ENCODE measurements at regions not wholly inside any gene's neighbourhood (a gene's known extent, or its start where the extent isn't known, plus 50 kb on each side); places are given as distances from the start of the nearest gene placed in this dataset.
"Not testable (repeated sequence)": the region's sequence is repeated elsewhere in the genome, so short reads cannot be mapped to it uniquely, and the experiment has no call there.

DNA sequence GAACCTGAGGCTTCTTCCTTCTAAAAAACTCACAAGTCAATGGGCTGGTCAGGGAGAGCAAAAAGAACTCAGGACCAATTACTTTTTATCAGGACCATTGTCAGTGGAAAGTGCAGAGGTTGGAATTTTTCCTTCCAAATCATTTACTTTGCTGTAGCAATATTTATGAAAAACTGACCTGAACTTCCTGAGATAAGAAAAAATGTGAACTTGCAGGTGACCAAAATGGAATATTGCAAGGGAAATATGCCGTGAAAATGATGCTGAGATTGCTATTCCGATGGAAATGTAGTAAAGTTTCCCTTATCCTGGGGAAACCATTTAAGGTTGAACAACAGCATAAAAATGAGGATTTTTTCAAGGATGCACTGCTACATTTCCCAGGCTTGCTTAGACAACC lies 148.3 kb upstream of the PFKP start:
- no peak for DNase-seq

DNA sequence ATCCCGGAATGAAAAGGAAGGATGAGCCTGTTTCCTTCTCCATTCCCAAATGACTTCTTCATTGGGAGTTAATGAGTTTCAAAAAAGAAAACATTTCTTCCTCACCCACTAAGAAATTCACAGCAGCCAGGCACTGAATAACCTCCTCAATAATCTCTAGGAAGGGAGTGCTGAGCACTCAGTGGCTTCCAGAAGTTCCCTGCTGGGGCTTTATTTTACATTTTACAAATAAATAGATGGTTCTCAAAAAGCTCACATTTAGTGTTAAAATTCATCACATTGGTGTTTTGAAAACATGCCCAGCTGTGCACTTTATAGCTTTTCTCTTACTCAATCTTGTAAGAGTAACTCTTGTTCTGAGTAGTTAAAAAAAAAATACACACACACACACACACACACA lies 148.9 kb upstream of the PFKP start:
- DNase-seq, result no peak

DNA sequence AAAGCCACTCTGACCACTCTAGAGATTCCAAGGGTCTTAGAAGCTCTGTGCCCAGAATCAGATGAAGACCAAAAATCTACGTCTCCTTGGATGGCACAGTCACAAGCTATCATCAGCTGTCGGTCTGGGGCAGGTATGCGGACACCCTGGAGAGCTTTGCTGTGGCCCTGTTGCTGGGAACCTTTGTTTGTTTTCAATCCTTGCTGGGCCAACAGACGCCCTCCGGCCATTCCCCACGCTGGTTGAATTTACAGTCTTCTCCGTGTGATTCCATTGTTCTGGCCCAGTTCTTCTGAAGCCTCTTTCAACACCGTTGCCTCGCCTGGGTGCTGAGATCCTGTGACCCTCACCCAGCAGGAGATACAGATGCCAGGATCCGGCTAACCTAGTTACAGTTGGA lies 149.4 kb upstream of the PFKP start:
- DNase-seq, result no peak

DNA sequence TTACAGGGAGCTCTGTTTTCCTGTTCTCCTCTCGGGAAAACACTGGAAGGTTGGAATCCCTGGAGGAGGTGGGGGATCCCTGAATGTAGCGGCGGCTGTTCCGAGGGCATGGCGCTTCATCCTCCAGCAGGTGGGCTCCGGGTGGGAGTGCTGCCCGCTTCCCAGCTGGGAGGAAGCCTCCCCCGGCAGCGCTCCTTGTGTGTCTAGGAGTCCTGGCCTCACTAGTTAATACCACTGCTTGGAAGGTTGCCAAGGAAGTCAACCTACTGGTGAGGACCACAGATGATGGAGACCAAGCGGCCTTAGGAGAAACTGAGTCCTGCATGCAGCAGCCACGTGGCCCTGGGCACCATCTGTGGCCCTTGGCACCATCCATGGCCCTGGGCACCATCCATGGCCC lies 151.9 kb upstream of the PFKP start:
- no peak for DNase-seq

DNA sequence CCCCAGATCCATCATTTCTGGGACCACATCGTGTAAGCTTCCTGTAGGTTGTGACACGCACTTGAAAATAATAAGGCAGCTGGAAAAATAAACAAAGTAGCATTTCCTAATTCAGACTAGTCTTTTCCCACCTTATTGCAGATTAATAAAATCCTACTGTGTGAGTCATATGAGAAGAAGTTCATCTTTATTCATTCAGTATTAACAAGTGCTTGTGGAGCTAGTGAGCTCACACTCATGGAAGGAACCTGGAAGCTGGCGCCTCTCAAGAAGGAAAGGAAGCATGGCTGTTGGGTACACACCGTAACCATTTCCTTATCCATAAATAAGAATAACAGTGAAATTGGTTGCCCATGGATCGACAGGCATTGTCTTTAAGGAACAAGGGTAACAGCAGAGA lies 152.6 kb upstream of the PFKP start:
- DNase-seq, result no peak

DNA sequence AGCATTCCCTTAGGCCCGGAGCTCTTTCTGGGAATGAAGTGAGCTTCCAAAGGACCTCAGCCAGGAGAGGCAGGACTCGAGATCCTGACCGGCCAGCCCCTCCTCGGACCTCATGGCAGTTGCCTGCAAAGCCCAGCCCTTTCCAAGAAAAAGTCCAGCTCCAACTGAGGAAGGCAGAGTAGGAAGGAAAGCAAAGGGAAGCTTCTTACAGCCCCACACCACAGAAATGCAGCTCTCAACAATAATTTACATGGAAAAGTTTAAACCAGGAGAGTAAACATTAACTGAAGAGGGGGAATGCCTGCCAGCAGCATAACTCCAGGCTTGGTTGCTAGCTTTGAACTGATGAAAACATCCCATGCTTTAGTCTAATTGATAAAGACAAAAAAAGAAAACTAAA lies 153.9 kb upstream of the PFKP start:
- DNase-seq, result no peak

DNA sequence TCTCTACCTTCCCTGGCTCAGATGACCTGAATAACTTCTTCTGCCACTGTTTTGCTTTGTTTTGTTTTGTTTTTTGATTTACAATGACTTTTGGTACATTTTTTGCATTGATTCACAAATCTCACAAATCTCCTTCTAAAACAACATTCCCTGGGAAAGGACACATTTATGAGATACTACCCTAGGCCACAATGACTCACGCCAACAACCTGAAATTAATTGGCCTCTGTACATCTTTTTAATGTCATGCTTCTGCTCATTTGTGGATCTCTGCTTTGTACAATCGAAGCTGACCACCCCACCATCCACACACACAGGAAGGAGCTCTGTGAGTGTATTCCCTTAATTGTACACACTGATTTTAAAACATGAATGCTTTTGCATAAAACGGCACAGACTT lies 156.7 kb upstream of the PFKP start:
- no peak for DNase-seq

DNA sequence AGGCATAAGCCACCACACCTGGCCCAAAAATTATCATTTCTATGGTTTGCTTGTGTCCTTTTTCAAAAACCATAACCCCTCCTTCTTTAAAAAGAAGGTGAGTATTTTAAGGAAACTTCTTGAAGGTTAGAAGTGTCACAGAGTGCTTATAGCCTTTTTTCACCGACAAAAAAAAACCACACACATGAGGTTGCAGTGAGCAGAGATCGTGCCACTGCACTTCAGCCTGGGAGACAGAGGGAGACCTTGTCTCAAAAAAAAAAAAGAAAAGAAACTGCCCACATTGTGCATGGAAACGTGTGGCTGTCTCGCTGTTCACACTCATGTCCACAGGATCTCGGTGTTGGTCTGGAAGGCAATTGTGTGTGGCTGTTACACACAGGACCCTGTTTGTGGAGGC lies 157.4 kb upstream of the PFKP start:
- no peak for DNase-seq

DNA sequence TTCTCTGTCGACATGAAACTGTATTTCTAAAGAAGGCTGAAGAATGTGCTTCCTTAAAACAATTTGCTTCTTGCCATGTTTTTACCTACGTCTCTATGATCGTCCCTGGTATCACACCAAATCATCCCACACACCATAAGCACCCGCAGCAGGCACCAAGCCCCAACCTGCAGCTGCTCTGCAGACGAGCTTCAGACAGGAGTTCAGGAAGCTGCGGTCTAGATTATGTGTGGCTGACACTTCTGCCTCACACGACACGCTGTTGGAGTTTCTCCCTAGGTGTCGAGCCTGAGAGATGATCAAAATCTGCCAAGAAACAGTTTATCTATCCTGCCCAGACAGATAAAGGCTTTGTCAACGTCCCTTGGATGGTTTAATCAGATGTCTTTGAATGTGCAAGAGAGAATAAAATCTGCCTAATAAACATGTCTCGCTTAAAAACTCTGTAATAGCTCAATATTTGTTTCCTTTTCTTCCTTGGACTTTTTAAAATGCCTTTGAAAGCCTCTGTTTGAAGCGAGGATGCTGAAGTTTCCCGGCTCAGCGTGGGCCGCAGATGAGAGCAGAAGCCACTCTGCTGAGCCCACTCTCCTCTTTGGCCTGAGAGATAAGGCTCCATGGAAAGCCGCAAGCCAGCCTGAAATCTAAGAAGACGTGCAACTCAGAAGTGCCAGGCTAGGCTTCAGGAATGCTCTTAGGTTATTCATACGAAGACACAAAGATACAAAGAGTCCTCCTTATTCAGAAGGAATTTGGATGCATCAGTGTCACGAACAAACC lies 158.3 kb upstream of the PFKP start:
- no peak for DNase-seq

DNA sequence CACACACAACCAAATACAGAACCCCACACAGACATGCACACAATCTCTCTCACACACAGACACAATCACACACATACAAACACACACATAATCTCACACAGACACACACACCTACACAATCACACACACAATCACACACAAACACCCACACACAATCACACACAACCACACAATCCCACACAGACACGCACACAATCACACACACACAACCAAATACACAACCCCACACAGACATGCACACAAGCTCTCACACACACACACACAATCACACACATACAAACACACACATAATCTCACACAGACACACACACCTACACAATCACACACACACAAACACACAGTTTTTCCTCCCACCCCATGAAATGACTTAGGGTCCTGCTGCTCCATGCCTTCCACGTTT lies 160.4 kb upstream of the PFKP start:
- DNase-seq, result no peak

DNA sequence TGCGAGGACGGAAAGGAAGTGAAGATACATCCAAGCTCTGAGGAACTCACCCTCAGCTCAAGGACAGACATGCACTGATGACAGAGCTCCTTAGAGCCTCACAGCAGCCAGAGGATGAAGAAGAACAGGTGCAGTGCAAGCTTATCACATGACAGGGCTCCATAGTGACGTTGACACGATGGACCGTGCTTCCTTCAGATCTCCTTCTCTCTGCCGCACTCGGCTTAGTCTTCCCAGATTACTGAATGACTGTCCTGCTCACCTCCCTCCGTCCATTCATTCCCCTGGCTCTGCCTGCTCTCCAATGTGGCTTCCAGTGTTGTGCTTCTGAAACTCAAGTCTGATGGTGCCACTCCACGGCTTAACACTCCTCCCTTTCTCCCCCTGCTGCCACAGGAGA lies 161.5 kb upstream of the PFKP start:
- DNase-seq, result no peak

DNA sequence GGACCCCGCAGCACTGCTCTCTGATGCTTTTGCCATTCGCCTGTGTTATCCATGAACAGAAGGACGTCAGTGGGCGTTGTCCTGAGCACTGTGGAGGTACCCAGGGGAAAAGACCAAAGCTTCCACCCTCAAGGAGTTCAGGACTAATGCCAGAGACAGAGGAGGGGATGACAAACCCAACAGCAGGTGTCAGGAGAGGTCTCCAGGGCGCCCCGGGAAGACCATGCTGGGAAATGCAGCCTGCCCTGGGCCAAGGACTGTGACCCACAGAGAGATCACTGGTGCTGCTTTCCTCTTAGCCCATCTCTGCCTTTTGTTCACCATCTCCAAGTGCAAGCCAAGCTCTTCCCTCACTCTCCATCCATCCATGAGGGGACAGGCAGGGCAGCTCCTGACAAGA lies 166.8 kb upstream of the PFKP start:
- no peak for DNase-seq

DNA sequence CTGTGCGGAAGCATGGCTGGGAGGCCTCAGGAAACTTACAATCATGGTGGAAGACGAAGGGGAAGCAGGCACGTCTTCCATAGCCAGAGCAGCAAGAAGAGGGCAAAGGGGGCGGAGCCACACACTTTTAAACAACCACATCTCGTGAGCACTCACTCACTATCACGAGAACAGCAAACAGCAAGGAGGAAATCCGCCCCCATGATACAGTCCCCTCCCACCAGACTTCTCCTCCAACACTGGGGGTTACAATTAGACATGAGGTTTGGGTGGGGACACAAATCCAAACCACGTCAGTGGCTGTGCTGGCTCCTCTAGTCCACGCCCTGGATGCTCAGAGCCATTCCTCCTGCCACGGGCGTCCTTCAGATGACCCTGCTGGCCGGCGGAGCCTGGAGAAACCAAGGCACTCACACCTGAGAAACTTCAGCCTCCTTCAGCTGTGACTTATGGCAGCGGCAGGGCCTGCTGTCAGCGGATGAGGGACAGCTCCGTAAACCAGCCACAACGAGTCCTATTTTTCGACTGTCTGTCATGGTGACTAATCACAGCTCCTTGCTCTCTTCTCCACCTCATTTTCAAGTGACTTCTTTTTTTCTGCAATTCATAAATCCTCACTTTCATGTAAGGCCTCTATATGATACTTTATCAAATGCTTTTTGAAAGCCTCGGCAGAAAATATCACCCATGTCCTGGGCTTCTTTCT lies 167.9 kb upstream of the PFKP start:
- no peak for DNase-seq

DNA sequence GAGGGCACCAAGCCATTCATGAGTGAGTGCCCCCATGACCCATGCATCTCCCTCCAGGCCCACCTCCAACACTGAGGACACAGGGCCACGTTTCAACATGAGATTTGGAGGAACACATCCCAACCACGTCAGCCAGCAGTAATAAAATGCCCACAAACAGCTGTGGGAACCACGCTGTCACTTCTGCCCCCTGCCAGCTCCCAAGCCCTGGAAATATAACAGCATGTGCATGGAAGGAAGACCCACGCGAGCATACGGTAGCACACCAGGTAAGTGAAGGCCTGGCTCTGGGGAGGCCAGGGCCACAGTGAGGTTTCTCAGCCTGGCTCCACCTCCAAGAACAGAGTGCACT lies 168.9 kb upstream of the PFKP start:
- no peak for DNase-seq

DNA sequence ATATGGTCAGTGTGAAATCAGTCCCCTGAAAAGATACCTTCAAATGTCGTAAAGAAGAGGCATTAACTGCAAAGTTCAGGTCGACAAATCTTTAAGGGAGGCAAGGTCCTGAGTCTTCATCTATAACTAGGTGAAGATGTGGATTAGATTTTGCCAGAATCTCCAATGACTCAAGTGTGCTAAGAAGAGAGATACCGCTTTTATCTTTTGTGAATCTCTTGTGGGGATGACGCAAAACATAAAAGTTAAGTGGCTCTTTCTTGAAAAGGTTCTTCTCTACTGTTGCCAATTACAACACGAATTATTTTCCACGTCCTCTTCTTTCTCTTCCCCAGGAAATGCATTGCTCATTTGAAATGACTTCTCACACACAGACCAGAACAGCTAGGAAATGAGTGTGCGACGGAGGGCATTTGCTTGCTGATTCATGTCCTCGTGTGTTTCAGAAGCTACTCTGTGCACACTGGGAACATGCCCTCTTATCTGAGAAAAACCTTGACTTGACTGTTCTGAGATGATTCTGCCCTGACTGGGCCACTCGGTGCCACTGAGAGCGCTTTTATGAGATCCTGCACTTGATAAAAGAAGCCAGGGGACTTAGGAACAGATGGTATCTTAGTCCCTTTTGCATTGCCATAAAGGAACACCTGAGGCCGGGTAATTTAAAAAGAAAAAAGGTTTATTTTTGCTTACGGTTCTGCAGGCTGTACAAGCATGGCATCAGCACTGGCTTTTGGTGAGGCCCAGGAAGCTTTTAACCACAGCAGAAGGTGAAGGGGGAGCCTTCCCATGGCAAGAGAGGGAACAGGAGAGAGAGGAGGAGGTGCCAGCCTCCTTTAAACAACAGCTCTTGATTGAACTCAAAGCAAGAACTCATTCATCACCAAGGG lies 169.5 kb upstream of the PFKP start:
- no peak for DNase-seq

DNA sequence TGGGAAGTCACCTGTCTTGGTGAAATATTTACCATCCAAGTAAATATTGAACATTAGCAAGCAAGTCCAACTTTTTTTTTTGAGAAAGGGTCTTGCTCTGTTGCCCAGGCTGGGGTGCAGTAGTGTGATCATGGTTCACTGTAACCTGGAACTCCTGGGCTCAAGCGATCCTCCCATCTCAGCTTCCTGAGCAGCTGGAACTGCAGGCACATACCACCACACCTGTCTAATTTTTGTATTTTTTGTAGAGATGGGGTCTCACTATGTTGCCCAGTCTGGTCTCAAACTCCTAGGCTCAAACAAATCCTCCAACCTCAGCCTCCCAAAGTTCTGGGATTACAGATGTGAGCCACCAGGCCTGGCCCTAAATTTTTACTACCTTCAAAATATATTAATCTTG lies 171.0 kb upstream of the PFKP start:
- DNase-seq, result not testable (repeated sequence)

DNA sequence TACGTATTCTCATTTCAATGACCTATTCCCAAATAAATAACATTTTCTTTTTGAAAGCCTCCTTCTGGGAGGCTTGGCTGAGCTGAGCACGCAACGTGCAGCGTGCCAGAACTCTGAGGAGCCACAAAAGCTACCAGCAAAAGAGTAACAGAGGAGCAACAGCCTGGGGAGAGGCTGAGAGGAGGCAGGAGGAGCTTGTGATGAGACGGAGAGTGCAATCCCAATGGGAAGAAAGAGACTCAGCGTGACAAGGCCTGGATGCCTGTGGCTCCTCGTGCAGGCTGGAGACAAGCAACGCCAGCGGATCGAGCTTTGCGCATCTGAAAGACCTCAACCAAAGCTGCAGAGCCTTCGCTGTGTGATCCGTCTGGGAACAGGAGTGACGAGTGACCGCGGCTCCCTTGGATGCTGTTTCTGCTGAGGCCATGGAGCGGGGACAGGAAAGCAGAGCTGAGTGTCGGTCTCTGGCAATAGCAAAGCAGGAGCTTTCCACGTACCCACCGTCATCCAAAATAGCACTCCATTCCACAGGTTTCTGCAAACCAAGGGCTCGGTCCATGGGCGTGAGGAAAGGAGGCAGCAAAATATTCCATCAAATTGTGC lies 171.7 kb upstream of the PFKP start:
- DNase-seq, result no peak

DNA sequence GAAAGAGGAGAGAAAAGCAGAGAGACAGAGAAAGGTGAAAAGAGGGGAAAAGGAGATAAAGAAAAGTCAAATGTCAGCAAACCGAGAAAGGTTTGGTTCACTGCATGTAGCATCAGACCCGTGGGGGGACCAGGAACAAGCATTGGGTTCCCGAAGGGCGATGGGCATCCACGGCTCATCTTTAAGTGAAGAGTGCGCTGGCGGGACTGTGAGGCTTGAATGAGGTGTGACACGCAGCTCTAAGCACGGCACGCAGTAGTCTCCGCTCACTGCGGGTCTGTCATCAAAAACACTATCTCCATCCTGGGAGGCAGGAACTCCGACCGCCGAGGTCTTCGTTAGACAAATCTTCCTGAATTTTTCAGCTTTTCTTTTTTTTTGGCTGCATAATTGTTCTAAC lies 173.4 kb upstream of the PFKP start:
- no peak for DNase-seq

DNA sequence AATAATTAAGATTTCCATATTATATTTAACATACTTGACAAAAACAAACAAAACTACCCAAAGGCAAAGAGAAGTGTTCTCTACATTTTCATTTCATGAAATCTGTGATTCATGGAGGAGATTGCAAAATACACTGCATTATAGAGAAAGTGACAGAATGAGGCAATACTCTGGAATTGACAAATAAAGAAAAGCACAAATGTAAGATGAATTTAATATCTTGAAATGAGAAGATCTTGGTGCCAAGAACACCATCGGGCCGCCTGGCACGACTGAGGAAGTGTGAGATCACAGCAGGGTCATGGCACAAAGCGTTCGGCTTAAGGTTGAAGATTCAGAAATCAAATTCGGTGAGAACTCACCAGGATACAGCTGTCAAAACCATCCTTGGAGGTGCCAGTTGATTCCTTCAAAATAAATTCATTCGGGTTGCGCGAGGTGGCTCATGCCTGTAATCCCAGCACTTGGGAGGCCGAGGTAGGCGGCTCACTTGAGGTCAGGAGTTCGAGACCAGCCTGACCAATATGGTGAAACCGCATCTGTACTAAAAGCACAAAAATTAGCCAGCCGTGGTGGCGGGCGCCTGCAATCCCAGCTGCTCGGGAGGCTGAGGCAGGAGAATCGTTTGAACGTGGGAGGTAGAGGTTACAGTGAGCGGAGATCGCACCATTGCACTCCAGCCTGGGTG lies 174.0 kb upstream of the PFKP start:
- no peak for DNase-seq

DNA sequence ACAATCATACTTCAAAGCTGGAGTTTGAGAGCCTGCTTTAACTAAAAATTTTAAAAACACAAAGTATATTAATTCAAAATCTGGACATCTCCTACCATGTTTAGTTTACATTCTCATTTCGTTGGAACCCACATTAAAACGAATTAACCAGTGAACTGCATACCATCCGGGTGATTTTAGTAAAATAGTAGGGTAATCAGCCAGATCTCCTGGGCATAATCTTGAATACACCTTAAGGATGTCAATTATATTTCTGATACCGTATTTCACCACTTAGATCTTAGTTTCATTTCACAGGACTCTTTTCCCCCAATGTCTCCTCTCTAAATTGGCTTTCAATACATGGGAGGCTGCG lies 175.6 kb upstream of the PFKP start:
- DNase-seq, result no peak

DNA sequence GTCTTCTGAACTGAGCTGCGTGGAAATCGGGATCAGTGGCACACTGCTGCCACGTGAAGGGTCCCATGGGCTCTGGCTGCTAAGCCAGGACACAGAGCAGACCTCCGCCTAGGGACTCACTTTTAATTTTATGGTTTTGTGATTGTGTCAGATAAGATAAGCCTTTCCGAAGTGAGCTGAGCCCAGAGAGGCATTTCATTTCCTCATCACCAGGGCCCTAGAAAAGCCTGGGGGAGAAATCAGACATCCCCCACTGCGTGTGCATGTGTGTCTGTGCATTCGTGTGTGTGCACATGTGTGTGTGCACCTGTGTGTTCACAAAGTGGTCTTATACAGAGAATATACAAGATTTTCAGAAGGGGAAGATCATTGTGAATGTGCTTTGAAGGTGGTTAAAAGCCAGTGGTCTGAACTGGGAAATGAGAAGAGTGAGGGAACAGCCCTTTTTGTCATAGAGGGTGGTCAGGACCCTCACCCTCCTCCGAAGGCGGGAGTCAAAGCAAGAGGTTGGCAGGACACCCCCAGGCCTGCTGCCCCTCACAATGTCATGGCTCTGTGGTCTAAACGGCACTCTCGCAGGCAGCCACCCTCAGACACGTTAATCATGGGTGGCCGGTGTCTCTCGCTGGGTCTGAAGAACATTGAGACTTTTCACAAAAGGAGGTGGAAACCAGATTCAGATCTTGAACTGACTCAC lies 176.1 kb upstream of the PFKP start:
- no peak for DNase-seq

DNA sequence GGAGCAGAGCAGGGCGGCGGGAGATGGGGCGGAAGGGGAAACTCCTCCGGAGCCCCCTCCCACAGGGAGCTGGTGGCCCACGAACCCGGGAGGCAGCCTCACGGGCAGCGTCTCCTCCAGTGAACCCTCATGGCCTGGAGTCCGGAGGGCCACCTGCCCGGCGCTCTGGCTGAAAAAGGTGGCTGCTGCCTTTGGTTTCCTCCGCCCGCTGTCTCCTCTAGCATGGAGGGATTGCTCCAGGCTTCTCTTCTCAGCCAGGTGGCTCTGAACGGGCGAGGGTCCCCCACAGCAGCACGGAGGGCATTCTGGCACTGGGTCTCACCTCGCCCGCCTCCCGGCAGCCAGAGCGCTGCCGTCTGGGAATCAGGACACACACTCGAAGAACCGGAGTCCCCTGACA lies 177.3 kb upstream of the PFKP start:
- no peak for DNase-seq
